CD4-positive, alpha-beta T cell (primary cell): ENCODE measurements at regions not wholly inside any gene's neighbourhood (a gene's known extent, or its start where the extent isn't known, plus 50 kb on each side); places are given as distances from the start of the nearest gene placed in this dataset.

ENCODE experiments used
- ATAC-seq: fragments of 200-7000 bp; cut with Tn5 transposase; one replicate; pipeline ENCODE4 v1.10.0; 2022; ENCODE audit warnings: mild to moderate bottlenecking; ENCODE audit not compliant: poor library complexity
- CTCF ChIA-PET: fragments of 350-600 bp; sonication (Branson Sonifier 250); formaldehyde crosslinking; loops from one replicate; lab custom pipeline; 2021; ENCODE audit warnings: antibody characterized with exemption, inconsistent platforms; lab: Charles Lee
- POLR2A ChIA-PET: fragments of 350-600 bp; sonication (Branson Sonifier 250); formaldehyde crosslinking; loops from one replicate; lab custom pipeline; 2021; ENCODE audit warnings: antibody characterized with exemption, inconsistent platforms; lab: Charles Lee
- DNase-seq, 14 experiments: peaks; one replicate each; pipeline ENCODE4 v3.0.0-alpha.2; 2013 to 2020; ENCODE audit warnings: mixed read lengths in 2 of 14
- H3K27ac ChIP-seq, 2 donors: one replicate each; pipeline versions ENCODE4 v1.5.1 to v1.7.0; 2013; ENCODE audit warnings: low read length in 2 of 2, low read depth in 1 of 2, mild to moderate bottlenecking in 1 of 2
- H3K27me3 ChIP-seq, 2 experiments: 1 replicate in 1 of 2; 2 replicates in 1 of 2; pipeline versions ENCODE4 v1.6.1 to v1.7.0; 2013; ENCODE audit warnings: low read length in 2 of 2, control low read depth in 1 of 2, mild to moderate bottlenecking in 1 of 2, moderate library complexity in 1 of 2; ENCODE audit not compliant: insufficient read depth in 2 of 2, control insufficient read depth in 1 of 2
- H3K36me3 ChIP-seq: one replicate; pipeline ENCODE4 v1.6.1; 2013; ENCODE audit warnings: low read length, control low read depth; ENCODE audit not compliant: insufficient read depth
- H3K4me1 ChIP-seq: one replicate; pipeline ENCODE4 v1.6.1; 2013; ENCODE audit warnings: low read length, control low read depth; ENCODE audit not compliant: insufficient read depth
- H3K4me3 ChIP-seq: one replicate; pipeline ENCODE4 v1.5.1; 2013; ENCODE audit warnings: mild to moderate bottlenecking, low read length, moderate library complexity
- H3K9me3 ChIP-seq, 2 experiments: 1 replicate in 1 of 2; 2 replicates in 1 of 2; pipeline versions ENCODE4 v1.6.1 to v1.7.0; 2013; ENCODE audit warnings: low read length in 2 of 2, mild to moderate bottlenecking in 2 of 2, control low read depth in 1 of 2, moderate library complexity in 1 of 2; ENCODE audit not compliant: control insufficient read depth in 1 of 2, insufficient read depth in 1 of 2
- H3K27ac Mint-ChIP-seq: one replicate; pipeline ENCODE4 v1.8.0; 2020; ENCODE audit warnings: mixed read lengths
- H3K27me3 Mint-ChIP-seq: one replicate; pipeline ENCODE4 v1.8.0; 2021; ENCODE audit warnings: mixed read lengths
- H3K36me3 Mint-ChIP-seq: one replicate; pipeline ENCODE4 v1.8.0; 2021; ENCODE audit warnings: low read depth, mixed read lengths
- H3K4me1 Mint-ChIP-seq: one replicate; pipeline ENCODE4 v1.8.0; 2021; ENCODE audit warnings: low read depth, mixed read lengths
- H3K4me3 Mint-ChIP-seq: one replicate; pipeline ENCODE4 v1.8.0; 2020; ENCODE audit warnings: mild to moderate bottlenecking, mixed read lengths
- H3K9me3 Mint-ChIP-seq: one replicate; pipeline ENCODE4 v1.8.0; 2020; ENCODE audit warnings: mixed read lengths
- CTCF ChIP-seq: fragments of 200-600 bp; IDR thresholded peaks from one replicate; pipeline ENCODE4 v1.8.0; 2022; ENCODE audit warnings: antibody characterized with exemption, mild to moderate bottlenecking
- intact Hi-C, 2 experiments: fragments of 100-400 bp; cut with DNase I in 1 of 2; cut with micrococcal nuclease in 1 of 2; formaldehyde crosslinking; loops; one replicate each; pipeline versions ENCODE4 v1.15.1 to v1.9.0; 2023 to 2025; cut with DNase I, micrococcal nuclease

- no peak for DNase-seq
- Histone ChIP-seq H3K4me3 (no peak overlapping the region), H3K4me1 (no peaks in the 10 kb centered on the region), H3K36me3 (no peaks in the 10 kb centered on the region), H3K27me3 (no peaks in the 10 kb centered on the region), H3K9me3 (peaks cover 4 to 8% of the 10 kb centered on the region in 2 experiments), H3K27ac (no peak overlapping the region)
- no peaks in the 10 kb centered on the region for H3K4me1 Mint-ChIP-seq
- no peaks in the 10 kb centered on the region for H3K36me3 Mint-ChIP-seq
- intact Hi-C loops: no loop called here
- H3K9me3 Mint-ChIP-seq: peaks cover 5% of the 10 kb centered on the region
- H3K27me3 Mint-ChIP-seq: peaks cover 19% of the 10 kb centered on the region
- no peak for ATAC-seq
- ChIA-PET CTCF (no interaction called here), POLR2A (no interaction called here)
- no peak overlapping the region for H3K27ac Mint-ChIP-seq
- TF ChIP-seq CTCF: no peak
- H3K4me3 Mint-ChIP-seq: no peak overlapping the region
These were observed 123.3 kb upstream of the TMTC4 start for GRCh38 chr13:100797921-100798320.

DNA sequence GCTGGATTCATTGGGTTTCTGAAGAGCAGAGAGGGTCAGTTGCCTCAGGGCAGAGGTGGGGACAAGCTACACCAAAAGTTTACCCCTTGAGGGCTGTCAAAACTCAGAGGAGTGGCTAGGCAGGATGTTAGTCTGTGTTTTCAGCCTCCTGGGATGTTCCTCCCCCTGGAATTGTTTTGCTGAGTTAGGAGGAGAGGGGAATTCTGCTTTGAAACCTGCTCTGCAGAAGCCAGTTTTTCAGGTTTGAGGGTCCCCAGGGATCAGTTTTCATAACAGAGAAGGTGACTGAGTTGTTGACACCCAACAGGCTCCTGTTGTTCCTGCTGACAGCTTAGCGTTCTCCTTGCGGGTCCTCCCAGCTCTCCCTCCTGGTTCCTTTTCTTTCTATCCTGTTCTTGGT lies 121.9 kb upstream of the TMTC4 start:
- Histone ChIP-seq H3K9me3 (peaks cover 4 to 8% of the 10 kb centered on the region in 2 experiments), H3K4me1 (no peaks in the 10 kb centered on the region), H3K36me3 (no peaks in the 10 kb centered on the region), H3K27ac (no peak overlapping the region), H3K4me3 (no peak overlapping the region), H3K27me3 (no peaks in the 10 kb centered on the region)
- CTCF ChIA-PET: no interaction called here
- peaks cover 9% of the 10 kb centered on the region for H3K9me3 Mint-ChIP-seq
- H3K27me3 Mint-ChIP-seq: peaks cover 28% of the 10 kb centered on the region
- no peak for TF ChIP-seq CTCF
- no peak overlapping the region for H3K27ac Mint-ChIP-seq
- ATAC-seq (no peak), DNase-seq (no peak)
- intact Hi-C loops: no loop called here
- no peak overlapping the region for H3K4me3 Mint-ChIP-seq
- POLR2A ChIA-PET: no interaction called here
- H3K4me1 Mint-ChIP-seq: no peaks in the 10 kb centered on the region
- no peaks in the 10 kb centered on the region for H3K36me3 Mint-ChIP-seq

GRCh38 chr13:100794575-100794974 lies 120.0 kb upstream of the TMTC4 start:
- POLR2A ChIA-PET: no interaction called here
- no peaks in the 10 kb centered on the region for H3K4me1 ChIP-seq

More at GRCh38 chr13:100794575-100794974, 120.0 kb upstream of the TMTC4 start:
- H3K9me3 Mint-ChIP-seq: peaks cover 9% of the 10 kb centered on the region
- H3K27ac Mint-ChIP-seq: no peak overlapping the region
- H3K27me3 Mint-ChIP-seq: peaks cover 39% of the 10 kb centered on the region
- H3K4me3 Mint-ChIP-seq: no peak overlapping the region
- no peaks in the 10 kb centered on the region for H3K36me3 Mint-ChIP-seq
- intact Hi-C loops: no loop called here
- Histone ChIP-seq H3K27ac (no peak overlapping the region), H3K9me3 (peaks cover 4 to 8% of the 10 kb centered on the region in 2 experiments), H3K36me3 (no peaks in the 10 kb centered on the region), H3K27me3 (peaks cover 0 to 4% of the 10 kb centered on the region in 2 experiments), H3K4me3 (no peak overlapping the region)
- no peak for TF ChIP-seq CTCF
- ATAC-seq (no peak), DNase-seq (no peak)
- no peaks in the 10 kb centered on the region for H3K4me1 Mint-ChIP-seq
- CTCF ChIA-PET: no interaction called here
